ENCODE measurements at regions not wholly inside any gene's neighbourhood (a gene's known extent, or its start where the extent isn't known, plus 50 kb on each side); places are given as distances from the start of the nearest gene placed in this dataset.

- Mint-ChIP-seq H3K4me1 (ENCODE audit: insufficient read depth, unreplicated experiment) (no peaks in the 10 kb centered on the region), H3K36me3 (ENCODE audit: insufficient read depth, unreplicated experiment) (no peaks in the 10 kb centered on the region), H3K27me3 (ENCODE audit: insufficient read depth, unreplicated experiment) (no peaks in the 10 kb centered on the region), H3K27ac (ENCODE audit: low read depth, unreplicated experiment) (no peak overlapping the region), H3K4me3 (ENCODE audit: unreplicated experiment) (no peak overlapping the region), H3K9me3 (ENCODE audit: unreplicated experiment) (no peaks in the 10 kb centered on the region)
- no TSS peak for BruUV-seq (replicated peaks)
- POLR2A ChIA-PET = no interaction called here
- CTCF ChIA-PET = interaction anchor here (1.1 kb wide), 1 partner anchor 29 kb away, joined by 3 read pairs; no protein-coding TSS in a partner anchor
- no peak for TF ChIP-seq CTCF (IDR thresholded peaks at IDR 0.05; ENCODE audit: unreplicated experiment)
- intact Hi-C loops (cut with micrococcal nuclease) = no loop called here
- DNase-seq (ENCODE audit: unreplicated experiment) = no peak
These were observed 103.8 kb upstream of the MIER3 start for GRCh38 chr5:57055731-57056130.

- Mint-ChIP-seq H3K27me3 (ENCODE audit: insufficient read depth, unreplicated experiment) (peaks cover 23% of the 10 kb centered on the region), H3K36me3 (ENCODE audit: insufficient read depth, unreplicated experiment) (no peaks in the 10 kb centered on the region), H3K4me1 (ENCODE audit: insufficient read depth, unreplicated experiment) (no peaks in the 10 kb centered on the region), H3K27ac (ENCODE audit: low read depth, unreplicated experiment) (no peak overlapping the region), H3K4me3 (ENCODE audit: unreplicated experiment) (no peak overlapping the region), H3K9me3 (ENCODE audit: unreplicated experiment) (peaks cover 7% of the 10 kb centered on the region)
- DNase-seq (ENCODE audit: unreplicated experiment) = no peak
- intact Hi-C loops (cut with micrococcal nuclease) = no loop called here
- BruUV-seq (replicated peaks) = no TSS peak
- ChIA-PET POLR2A (no interaction called here), CTCF (interaction anchor here (0.9 kb wide), 1 partner anchor 38 kb away, joined by 3 read pairs; no protein-coding TSS in a partner anchor)
- TF ChIP-seq CTCF (IDR thresholded peaks at IDR 0.05; ENCODE audit: unreplicated experiment) = no peak
These were observed 110.1 kb upstream of the GPBP1 start for GRCh38 chr5:57063773-57064172.

GRCh38 chr5:57066924-57067596 is 106.8 kb upstream of the GPBP1 start:
- H3K4me3 Mint-ChIP-seq (ENCODE audit: unreplicated experiment) = no peak overlapping the region
- ChIA-PET CTCF (interaction anchor here (0.7 to 2.9 kb wide), 6 partner anchors 16 to 217 kb away, joined by 4 to 12 read pairs (median 4); no protein-coding TSS in a partner anchor), POLR2A (interaction anchor here (0.6 to 1.6 kb wide), 4 partner anchors 9 to 106 kb away, joined by 3 to 4 read pairs (median 3); no protein-coding TSS in a partner anchor)
- H3K27me3 Mint-ChIP-seq (ENCODE audit: insufficient read depth, unreplicated experiment) = peaks cover 13% of the 10 kb centered on the region
- BruUV-seq (replicated peaks) = no TSS peak
- no peak for DNase-seq (ENCODE audit: unreplicated experiment)
- TF ChIP-seq CTCF (IDR thresholded peaks at IDR 0.05; ENCODE audit: unreplicated experiment) = no peak
- intact Hi-C loops (cut with micrococcal nuclease) = no loop called here
- H3K4me1 Mint-ChIP-seq (ENCODE audit: insufficient read depth, unreplicated experiment) = no peaks in the 10 kb centered on the region
- no peaks in the 10 kb centered on the region for H3K36me3 Mint-ChIP-seq (ENCODE audit: insufficient read depth, unreplicated experiment)
- peaks cover 12% of the 10 kb centered on the region for H3K9me3 Mint-ChIP-seq (ENCODE audit: unreplicated experiment)
- H3K27ac Mint-ChIP-seq (ENCODE audit: low read depth, unreplicated experiment) = peak overlapping the region; percentile 16

- CTCF ChIA-PET = interaction anchor here (0.7 to 2.9 kb wide), 6 partner anchors 16 to 216 kb away, joined by 4 to 12 read pairs (median 4); no protein-coding TSS in a partner anchor
- H3K4me3 Mint-ChIP-seq (ENCODE audit: unreplicated experiment) = no peak overlapping the region
- H3K9me3 Mint-ChIP-seq (ENCODE audit: unreplicated experiment) = peaks cover 12% of the 10 kb centered on the region
- H3K27ac Mint-ChIP-seq (ENCODE audit: low read depth, unreplicated experiment) = peak overlapping the region; percentile 16
- no peaks in the 10 kb centered on the region for H3K36me3 Mint-ChIP-seq (ENCODE audit: insufficient read depth, unreplicated experiment)
- DNase-seq (ENCODE audit: unreplicated experiment) = no peak
- H3K27me3 Mint-ChIP-seq (ENCODE audit: insufficient read depth, unreplicated experiment) = peaks cover 8% of the 10 kb centered on the region
- BruUV-seq (replicated peaks) = no TSS peak
- POLR2A ChIA-PET = interaction anchor here (0.6 to 1.6 kb wide), 2 partner anchors 62 to 129 kb away, joined by 3 read pairs; no protein-coding TSS in a partner anchor
- no peaks in the 10 kb centered on the region for H3K4me1 Mint-ChIP-seq (ENCODE audit: insufficient read depth, unreplicated experiment)
- intact Hi-C loops (cut with micrococcal nuclease) = no loop called here
- no peak for TF ChIP-seq CTCF (IDR thresholded peaks at IDR 0.05; ENCODE audit: unreplicated experiment)
These were observed 106.3 kb upstream of the GPBP1 start for GRCh38 chr5:57067597-57067924.
